PC-9 (cell line): ENCODE measurements at regions not wholly inside any gene's neighbourhood (a gene's known extent, or its start where the extent isn't known, plus 50 kb on each side); places are given as distances from the start of the nearest gene placed in this dataset.

Experiments
- EZH2 ChIP-seq: fragments of 200-600 bp; sonication (generic); IDR thresholded peaks from 2 replicates; pipeline ENCODE4 v1.8.0; 2017; ENCODE audit warnings: antibody characterized with exemption, low read depth
- TF ChIP-seq, protein P1 (sequence below): fragments of 200-600 bp; sonication (generic); conservative IDR thresholded peaks from 2 replicates; pipeline ENCODE4 v1.6.1; 2017; ENCODE audit warnings: mixed run types, antibody characterized with exemption, mild to moderate bottlenecking, moderate library complexity

DNA sequence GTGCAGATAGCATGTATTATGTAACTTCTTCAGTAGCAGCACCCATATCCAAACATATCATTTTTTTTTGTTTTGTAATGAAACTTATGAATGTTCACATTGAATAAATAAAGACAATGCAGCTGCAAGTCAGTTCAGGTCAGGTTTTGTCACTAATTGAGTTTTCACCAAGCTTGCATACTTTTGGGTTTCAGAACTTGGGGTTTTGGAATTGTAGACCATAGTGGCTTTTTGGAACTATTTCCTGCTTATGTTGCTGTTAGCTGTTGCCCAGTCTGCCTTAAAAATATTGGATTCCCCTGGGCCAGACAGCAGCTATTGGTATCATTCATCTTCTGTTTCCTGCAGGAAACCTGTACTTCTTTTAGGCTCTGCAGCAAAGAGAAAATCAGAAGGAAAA, 113.4 kb upstream of the LIMCH1 start:
- TF ChIP-seq EZH2 = no peak
- TF ChIP-seq, protein P1, sequence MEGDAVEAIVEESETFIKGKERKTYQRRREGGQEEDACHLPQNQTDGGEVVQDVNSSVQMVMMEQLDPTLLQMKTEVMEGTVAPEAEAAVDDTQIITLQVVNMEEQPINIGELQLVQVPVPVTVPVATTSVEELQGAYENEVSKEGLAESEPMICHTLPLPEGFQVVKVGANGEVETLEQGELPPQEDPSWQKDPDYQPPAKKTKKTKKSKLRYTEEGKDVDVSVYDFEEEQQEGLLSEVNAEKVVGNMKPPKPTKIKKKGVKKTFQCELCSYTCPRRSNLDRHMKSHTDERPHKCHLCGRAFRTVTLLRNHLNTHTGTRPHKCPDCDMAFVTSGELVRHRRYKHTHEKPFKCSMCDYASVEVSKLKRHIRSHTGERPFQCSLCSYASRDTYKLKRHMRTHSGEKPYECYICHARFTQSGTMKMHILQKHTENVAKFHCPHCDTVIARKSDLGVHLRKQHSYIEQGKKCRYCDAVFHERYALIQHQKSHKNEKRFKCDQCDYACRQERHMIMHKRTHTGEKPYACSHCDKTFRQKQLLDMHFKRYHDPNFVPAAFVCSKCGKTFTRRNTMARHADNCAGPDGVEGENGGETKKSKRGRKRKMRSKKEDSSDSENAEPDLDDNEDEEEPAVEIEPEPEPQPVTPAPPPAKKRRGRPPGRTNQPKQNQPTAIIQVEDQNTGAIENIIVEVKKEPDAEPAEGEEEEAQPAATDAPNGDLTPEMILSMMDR = no peak
